GM18861 (cell line): ENCODE measurements at regions not wholly inside any gene's neighbourhood (a gene's known extent, or its start where the extent isn't known, plus 50 kb on each side); places are given as distances from the start of the nearest gene placed in this dataset.

Experiments used
- ATAC-seq: cut with Tn5 transposase; IDR thresholded peaks from one replicate; pipeline ENCODE4 v1.9.1; 2021; ENCODE audit not compliant: unreplicated experiment

DNA sequence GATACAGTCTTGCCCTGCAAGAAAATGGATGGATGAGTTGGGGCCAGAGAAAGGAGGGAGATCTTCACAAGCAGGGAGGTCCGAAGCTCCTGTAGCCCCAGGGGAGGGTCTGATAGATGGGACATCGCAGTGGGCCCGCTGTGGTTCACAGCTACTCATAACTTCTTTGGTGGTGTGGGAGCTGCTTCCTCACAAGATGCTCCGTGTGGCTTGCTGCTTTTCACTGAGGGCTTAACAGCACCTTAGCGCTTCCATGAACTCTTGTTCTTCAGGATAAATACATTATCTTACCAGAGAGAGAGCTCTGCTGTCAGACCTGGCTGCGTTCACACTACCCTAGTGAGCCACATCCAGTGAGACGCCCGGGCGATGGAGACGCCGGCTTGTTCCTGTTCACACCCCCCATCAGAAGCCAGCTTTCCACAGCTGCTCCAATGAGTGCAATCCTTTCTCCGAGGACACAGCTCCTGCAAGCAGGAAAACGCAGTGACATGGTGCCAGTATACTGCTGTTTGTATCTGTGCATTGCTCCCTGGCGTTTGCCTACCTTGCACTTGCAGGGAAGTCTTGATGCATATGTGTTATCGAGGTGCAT, 599.8 kb downstream of the AJAP1 start:
- ATAC-seq = no peak

- ATAC-seq = no peak
Observed at GRCh38 chr1:5253036-5253435, 598.6 kb downstream of the AJAP1 start.

DNA sequence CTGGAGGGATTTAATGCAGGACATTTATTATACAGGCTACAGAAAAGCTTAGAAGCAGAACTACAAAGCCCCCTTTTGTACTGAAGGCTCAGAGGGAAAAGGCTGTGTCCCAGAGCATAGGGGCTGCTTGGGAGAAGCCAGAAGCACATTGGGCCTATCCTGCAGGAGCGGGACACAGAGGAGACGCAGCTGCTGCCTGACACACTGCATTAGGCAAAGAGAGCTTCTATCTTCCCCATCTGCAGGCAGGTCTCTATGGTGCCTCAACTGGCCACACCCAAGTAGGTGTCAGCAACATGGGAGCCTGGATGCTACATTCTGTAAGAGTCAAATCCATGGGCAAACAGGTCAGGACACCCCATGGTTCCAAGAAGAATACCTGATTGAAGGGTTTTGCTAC, 595.9 kb downstream of the AJAP1 start:
- no peak for ATAC-seq

DNA sequence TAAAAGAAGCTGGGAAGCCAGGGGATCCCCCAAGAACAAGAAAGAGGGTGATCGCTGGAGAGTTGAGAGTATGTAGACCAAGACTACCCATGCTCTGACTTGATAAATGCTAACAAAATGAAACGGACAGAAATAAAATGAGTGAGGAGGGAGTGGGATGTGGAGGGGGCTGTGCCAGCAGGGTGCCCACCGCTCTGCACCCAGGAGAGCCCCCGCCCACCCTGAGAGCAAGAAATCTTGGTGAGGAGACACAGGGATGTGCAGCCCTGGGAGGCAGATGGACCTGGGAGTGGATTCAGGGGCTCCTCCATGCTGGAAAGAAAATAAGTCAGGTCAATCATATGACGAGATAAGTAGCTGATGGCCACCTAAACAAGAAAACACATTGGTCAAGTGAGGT, 590.9 kb downstream of the AJAP1 start:
- ATAC-seq = no peak

- ATAC-seq = no peak
Observed at GRCh38 chr1:5244631-5245285, 590.3 kb downstream of the AJAP1 start.

GRCh38 chr1:5242850-5243249, 588.4 kb downstream of the AJAP1 start:
- no peak for ATAC-seq

GRCh38 chr1:5239911-5240310, 585.5 kb downstream of the AJAP1 start:
- ATAC-seq = no peak

DNA sequence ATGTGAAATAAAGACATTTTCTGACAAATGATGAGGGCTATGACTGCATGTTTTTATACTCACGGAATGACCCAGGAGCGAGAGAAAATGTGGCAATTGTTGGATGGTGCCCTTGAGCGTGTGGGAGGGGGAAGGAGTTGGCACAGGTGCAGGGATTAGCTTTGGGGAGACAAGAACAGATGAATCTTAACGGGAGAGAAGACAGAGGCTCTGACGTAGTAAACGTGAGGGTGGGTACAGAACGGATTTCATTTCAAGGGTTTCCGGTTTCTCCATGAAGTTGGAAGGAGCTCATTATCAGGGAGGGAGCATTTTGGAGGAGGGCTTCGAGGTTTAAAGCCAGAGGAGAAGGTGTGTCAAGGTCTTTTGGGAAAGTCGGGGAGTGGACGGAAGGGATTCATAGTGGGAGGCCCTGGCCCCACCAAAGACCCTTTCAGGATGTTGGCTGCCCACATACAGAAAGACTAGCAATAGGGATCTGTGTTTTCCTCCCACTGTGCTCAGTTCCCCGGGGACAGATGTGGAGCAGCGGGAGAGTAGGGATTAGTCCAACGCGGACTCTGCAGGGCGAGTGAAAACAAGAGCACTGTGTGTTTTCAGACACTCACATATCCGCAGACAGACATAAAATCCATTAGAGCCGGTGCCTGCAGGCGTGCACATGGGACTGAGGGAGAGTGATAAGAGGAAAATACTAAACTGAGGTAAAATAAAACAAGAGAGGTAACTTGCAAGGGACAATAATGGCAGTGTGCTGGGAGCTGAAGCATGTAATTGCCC, 584.1 kb downstream of the AJAP1 start:
- no peak for ATAC-seq

DNA sequence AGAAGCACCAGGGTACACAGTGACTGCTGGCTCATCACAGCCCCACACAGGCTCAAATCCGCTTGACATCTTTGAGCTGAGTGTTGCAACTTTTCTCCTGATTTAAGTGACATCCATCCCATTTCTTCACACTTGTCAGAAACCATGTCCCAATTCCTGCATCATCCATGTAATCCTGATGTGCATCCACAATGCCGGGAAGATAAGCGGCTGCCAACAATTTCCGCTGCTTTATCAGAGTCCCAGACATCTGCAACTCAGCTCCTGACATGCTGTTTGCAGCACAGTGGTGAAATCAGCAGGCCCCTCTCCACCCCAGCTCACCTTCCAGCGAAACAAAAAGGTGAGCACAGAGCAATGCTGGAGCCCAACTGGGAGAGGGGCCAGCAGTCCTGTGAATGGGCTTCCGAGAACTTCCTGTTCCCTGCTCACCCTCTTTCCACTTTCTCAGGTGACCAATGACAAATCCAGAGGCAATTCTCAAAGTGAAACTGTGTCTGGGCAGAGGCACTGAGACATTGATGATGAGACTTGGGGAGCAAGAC, 581.0 kb downstream of the AJAP1 start:
- ATAC-seq = no peak

DNA sequence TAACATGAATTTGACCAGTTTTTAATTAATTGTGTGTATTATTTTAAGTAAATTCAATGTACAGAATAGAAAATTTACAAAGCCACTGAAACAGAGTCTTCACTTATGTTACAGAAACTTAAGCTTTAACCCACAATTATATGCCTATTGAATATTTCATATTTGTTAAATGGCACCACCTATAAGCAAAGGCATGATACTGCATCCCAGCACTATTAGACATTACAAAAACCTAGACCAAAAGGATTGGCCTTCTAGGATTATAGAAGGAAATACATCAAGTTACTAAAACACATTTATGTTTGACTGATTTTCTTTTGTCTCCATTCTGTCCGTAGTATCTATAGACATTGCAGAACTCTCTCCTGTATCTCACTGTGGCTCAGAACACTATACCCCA, 578.1 kb downstream of the AJAP1 start:
- no peak for ATAC-seq

DNA sequence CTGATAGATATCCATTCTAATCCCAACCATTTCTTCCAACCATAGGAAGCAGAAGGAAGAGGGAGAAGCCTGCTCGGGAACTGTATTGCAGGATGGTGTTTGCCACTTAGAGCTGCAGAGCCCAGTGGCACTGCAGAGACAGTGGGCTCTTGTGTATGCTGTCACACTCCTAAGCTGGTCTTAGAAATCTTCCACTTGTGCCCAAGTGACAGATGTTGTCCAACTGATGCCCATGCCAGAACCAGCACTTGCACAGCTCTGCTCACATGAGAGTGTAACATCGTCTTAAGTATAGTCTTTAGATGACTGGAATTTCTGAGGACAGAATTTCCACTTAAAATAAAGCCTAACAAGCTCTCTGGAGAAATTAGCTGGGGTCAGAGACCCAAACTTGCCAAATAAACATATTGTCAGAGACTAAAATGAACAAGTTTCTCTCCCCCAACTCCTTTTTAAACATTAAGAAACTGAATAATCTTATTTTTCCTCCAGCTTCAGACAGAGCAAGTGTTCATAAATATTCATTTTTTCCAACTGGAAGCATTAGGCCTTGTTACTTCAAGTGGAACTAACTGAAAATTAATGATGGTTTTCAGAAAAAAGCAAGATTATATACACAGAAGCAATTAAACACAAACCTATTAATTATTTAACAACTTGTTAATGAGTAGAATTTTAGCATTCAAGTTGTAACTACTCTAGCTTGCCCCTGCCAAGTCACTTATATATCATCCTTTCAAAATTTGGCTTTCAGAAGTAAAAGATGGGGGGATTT, 577.3 kb downstream of the AJAP1 start:
- no peak for ATAC-seq

DNA sequence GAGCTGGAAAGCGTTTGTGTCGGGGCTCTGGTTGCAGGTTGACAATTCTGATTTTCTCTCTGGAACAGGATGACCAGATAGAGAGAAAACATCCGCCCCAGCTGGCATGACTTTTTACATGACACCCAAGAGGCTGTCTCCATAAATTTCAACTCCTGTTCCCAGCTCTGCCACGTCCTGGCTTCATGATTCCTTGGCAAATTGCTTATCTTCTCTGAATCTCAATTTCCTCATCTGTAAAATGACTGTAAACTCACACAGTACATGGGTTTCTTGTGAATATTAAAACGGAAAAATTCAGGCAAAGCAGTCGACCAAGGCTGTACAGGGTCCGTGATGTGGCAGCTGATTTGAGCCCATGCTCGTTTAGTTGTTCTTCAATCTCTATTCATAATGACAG, 572.7 kb downstream of the AJAP1 start:
- no peak for ATAC-seq

- no peak for ATAC-seq
Observed at GRCh38 chr1:5225707-5226704, 571.6 kb downstream of the AJAP1 start.

GRCh38 chr1:5223206-5223605, 568.8 kb downstream of the AJAP1 start:
- ATAC-seq = no peak

DNA sequence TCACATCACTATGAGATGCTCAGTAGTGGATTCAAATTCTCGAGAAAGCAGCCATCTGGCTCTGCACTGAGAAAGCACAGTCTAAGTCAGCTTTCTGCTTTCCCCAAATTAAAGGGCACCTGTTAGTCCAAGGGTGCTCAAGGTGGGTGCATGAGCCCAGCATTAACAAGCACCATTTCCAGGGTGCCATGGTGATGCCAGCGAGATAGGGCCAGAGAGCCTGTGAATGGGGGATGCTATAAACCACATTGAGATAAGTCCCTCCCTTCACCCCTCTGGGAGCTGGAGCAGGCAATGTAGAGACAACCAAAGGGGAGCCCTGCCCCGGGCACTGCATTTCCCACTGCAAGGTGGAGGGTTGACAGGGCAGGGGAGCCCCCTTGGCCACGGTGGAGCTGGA, 568.2 kb downstream of the AJAP1 start:
- ATAC-seq = no peak

DNA sequence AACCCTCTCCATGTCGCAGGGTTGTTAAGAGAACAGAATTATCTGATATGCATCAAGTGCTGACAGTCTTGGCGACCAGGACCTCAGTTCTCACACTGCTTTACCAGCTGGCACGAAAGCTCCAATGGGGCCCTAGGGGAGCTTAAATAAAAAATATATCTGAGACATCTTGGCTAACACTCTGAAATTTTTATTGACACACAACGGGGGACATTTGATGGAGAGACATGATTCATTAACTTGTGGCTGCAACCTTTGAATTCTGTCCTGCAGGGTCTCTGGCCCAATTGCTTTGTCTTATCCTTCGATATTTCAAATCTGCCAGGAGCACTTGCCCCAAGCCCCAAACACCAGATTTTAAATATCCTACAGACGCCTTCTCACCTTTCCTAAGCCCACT, 567.0 kb downstream of the AJAP1 start:
- no peak for ATAC-seq

DNA sequence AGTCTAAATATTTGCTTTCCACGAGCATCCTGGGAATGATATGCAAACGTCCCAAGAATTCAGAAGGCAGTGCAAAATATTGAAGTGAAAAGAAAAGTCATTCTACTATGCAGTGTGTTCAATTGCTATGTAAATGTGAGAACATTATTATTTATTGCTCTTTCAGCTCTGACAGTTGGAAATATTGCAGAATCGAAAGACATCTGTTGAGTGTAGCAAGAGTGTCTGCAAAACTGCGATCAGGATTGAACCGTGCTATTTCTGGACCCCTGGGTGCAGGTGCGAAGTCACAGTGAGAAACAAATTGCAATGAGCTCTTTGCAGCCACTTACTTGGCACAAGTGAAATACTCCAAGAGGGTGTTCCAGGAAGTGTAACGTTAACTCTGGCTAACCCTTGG, 566.4 kb downstream of the AJAP1 start:
- ATAC-seq = no peak

- no peak for ATAC-seq
Observed at GRCh38 chr1:5220421-5220820, 566.0 kb downstream of the AJAP1 start.

GRCh38 chr1:5200006-5200405, 545.6 kb downstream of the AJAP1 start:
- ATAC-seq = no peak

GRCh38 chr1:5198328-5198727, 543.9 kb downstream of the AJAP1 start:
- no peak for ATAC-seq
